Endothelial cell of umbilical vein (primary cell): ENCODE measurements at regions not wholly inside any gene's neighbourhood (a gene's known extent, or its start where the extent isn't known, plus 50 kb on each side); places are given as distances from the start of the nearest gene placed in this dataset.

ENCODE experiments used
- BruUV-seq: library from RNA; stranded (reverse); fragments of 400-500 nt; replicated peaks from 2 replicates; lab custom pipeline; 2021; lab: Mats Ljungman, UMichigan
- CTCF ChIA-PET: fragments of 300-600, 350-600 bp; sonication (Branson Sonifier 250); formaldehyde crosslinking; loops from one replicate; lab custom pipeline; 2021; ENCODE audit warnings: antibody characterized with exemption, inconsistent platforms; lab: Charles Lee
- POLR2A ChIA-PET: fragments of 300-600, 350-600 bp; sonication (Branson Sonifier 250); formaldehyde crosslinking; loops from one replicate; lab custom pipeline; 2021; ENCODE audit warnings: antibody characterized with exemption, inconsistent platforms; lab: Charles Lee
- DNase-seq: peaks from one replicate; pipeline ENCODE4 v3.0.0-alpha.2; 2011; ENCODE audit warnings: low read depth, low spot score
- FAIRE-seq: peaks from 2 replicates; lab custom pipeline; 2011; peaks lifted over from hg19 to GRCh38; lab: Jason Lieb, UNC
- H2AFZ ChIP-seq: 2 replicates; pipeline ENCODE4 v1.6.0; 2012; ENCODE audit warnings: low read depth, low read length, control low read depth, inconsistent platforms
- H3K27ac ChIP-seq: 2 replicates; pipeline ENCODE4 v1.5.1; 2011; ENCODE audit warnings: low read depth, mild to moderate bottlenecking, control low read depth, low read length, moderate library complexity; ENCODE audit not compliant: insufficient read depth
- H3K27me3 ChIP-seq, 2 experiments: 2 replicates each; pipeline versions ENCODE4 v1.6.0 to v1.6.1; 2011; ENCODE audit warnings: low read length in 2 of 2, mixed read lengths in 1 of 2; ENCODE audit not compliant: control insufficient read depth in 2 of 2, insufficient read depth in 2 of 2
- H3K36me3 ChIP-seq, 2 experiments: 2 replicates in 1 of 2; 3 replicates in 1 of 2; pipeline ENCODE4 v1.5.1; 2011; ENCODE audit warnings: low read length in 2 of 2, mild to moderate bottlenecking in 1 of 2, moderate library complexity in 1 of 2; ENCODE audit not compliant: control insufficient read depth in 2 of 2, insufficient read depth in 2 of 2; ENCODE audit errors: extremely low read depth in 1 of 2
- H3K4me1 ChIP-seq: 3 replicates; pipeline ENCODE4 v1.5.1; 2011; ENCODE audit warnings: mild to moderate bottlenecking, low read length; ENCODE audit not compliant: control insufficient read depth, insufficient read depth; ENCODE audit errors: extremely low read depth
- H3K4me2 ChIP-seq: 2 replicates; pipeline ENCODE4 v1.6.1; 2011; ENCODE audit warnings: low read length, control low read depth, mixed read lengths; ENCODE audit not compliant: insufficient read depth
- H3K4me3 ChIP-seq, 3 experiments: fragments of 200-600 bp in 1 of 3; sonication (generic), shearing (Covaris generic) in 1 of 3; replicated peaks in 1 of 3; 2 replicates each; pipeline ENCODE4 v1.5.1; 2011 to 2016; ENCODE audit warnings: control low read depth in 3 of 3, low read length in 3 of 3, mild to moderate bottlenecking in 2 of 3, inconsistent platforms in 1 of 3, low read depth in 1 of 3, moderate library complexity in 1 of 3; ENCODE audit not compliant: insufficient read depth in 1 of 3
- H3K79me2 ChIP-seq: 2 replicates; pipeline ENCODE4 v1.6.0; 2012; ENCODE audit warnings: low read length, inconsistent platforms; ENCODE audit not compliant: control insufficient read depth, insufficient read depth
- H3K9ac ChIP-seq: replicated peaks from 2 replicates; pipeline ENCODE3; 2011; ENCODE audit warnings: low read length, control low read depth; ENCODE audit not compliant: insufficient read depth; ENCODE audit errors: extremely low read depth
- H3K9me1 ChIP-seq: replicated peaks from 3 replicates; pipeline ENCODE4 v1.6.0; 2011; ENCODE audit warnings: mild to moderate bottlenecking, low read length; ENCODE audit not compliant: control insufficient read depth, insufficient read depth; ENCODE audit errors: extremely low read depth
- H3K9me3 ChIP-seq: replicated peaks from 2 replicates; pipeline ENCODE4 v1.5.1; 2012; ENCODE audit warnings: low read length, inconsistent platforms; ENCODE audit not compliant: control insufficient read depth, insufficient read depth
- H4K20me1 ChIP-seq: replicated peaks from 2 replicates; pipeline ENCODE3; 2011; ENCODE audit warnings: mild to moderate bottlenecking, low read length; ENCODE audit not compliant: control insufficient read depth, insufficient read depth; ENCODE audit errors: extremely low read depth
- CTCF ChIP-seq, 2 donors: IDR thresholded peaks; 1 replicate in 1 of 2; 2 replicates in 1 of 2; pipeline ENCODE4 v1.5.1; 2011; ENCODE audit warnings: low read length in 2 of 2, mild to moderate bottlenecking in 2 of 2, moderate library complexity in 2 of 2, control low read depth in 1 of 2, inconsistent platforms in 1 of 2, low read depth in 1 of 2; ENCODE audit not compliant: insufficient read depth in 1 of 2; ENCODE audit errors: extremely low read depth in 1 of 2
- EZH2 ChIP-seq: IDR thresholded peaks from 2 replicates; pipeline ENCODE4 v1.6.1; 2012; ENCODE audit warnings: borderline replicate concordance, low read depth, mild to moderate bottlenecking, moderate library complexity, low read length, inconsistent platforms; ENCODE audit not compliant: severe bottlenecking
- FOS ChIP-seq: IDR thresholded peaks from 2 replicates; pipeline ENCODE4 v1.6.1; 2011; ENCODE audit warnings: mild to moderate bottlenecking, low read length, moderate library complexity, borderline replicate concordance; ENCODE audit not compliant: insufficient read depth
- GATA2 ChIP-seq: IDR thresholded peaks from 2 replicates; pipeline ENCODE4 v1.7.0; 2011; ENCODE audit warnings: low read depth, mild to moderate bottlenecking, moderate library complexity, mixed read lengths, low read length; ENCODE audit not compliant: insufficient read length, insufficient read depth
- JUN ChIP-seq: IDR thresholded peaks from 2 replicates; pipeline ENCODE4 v1.6.1; 2011; ENCODE audit warnings: borderline replicate concordance, low read depth; ENCODE audit not compliant: insufficient read length, insufficient read depth
- MYC ChIP-seq: IDR thresholded peaks from one replicate; pipeline ENCODE4 v1.6.1; 2011; ENCODE audit warnings: mild to moderate bottlenecking, low read depth, low read length
- POLR2A ChIP-seq: IDR thresholded peaks from 2 replicates; pipeline ENCODE4 v1.6.1; 2012; ENCODE audit warnings: low read depth, mild to moderate bottlenecking, control low read depth, low read length
- POLR2AphosphoS5 ChIP-seq: IDR thresholded peaks from 2 replicates; pipeline ENCODE4 v1.6.1; 2012; ENCODE audit warnings: low read depth, mild to moderate bottlenecking, control low read depth, low read length, moderate library complexity; ENCODE audit not compliant: insufficient read depth
- dilution Hi-C: fragments of 300-500 bp; cut with MboI; formaldehyde crosslinking; loops from one replicate; pipeline ENCODE4 v1.15.0; 2019; ENCODE audit warnings: low sequenced_read_pairs; ENCODE audit not compliant: extremely low pct_ligation_motif_present
- intact Hi-C: fragments of 100-400 bp; cut with micrococcal nuclease; formaldehyde crosslinking; loops from one replicate; pipeline ENCODE4 v1.10.0; 2022
- TF ChIP-seq, protein P1 (sequence below): IDR thresholded peaks from 2 replicates; pipeline ENCODE4 v1.6.1; 2011; ENCODE audit not compliant: insufficient read depth, insufficient read length

- ChIA-PET POLR2A (no interaction called here), CTCF (no interaction called here)
- Histone ChIP-seq H2AFZ (no peak overlapping the region), H3K9me3 (no peaks in the 10 kb centered on the region), H3K79me2 (no peaks in the 10 kb centered on the region), H3K4me3 (no peak overlapping the region), H3K27ac (no peak overlapping the region), H3K36me3 (no peaks in the 10 kb centered on the region), H3K9ac (no peak overlapping the region), H3K27me3 (no peaks in the 10 kb centered on the region), H3K9me1 (no peaks in the 10 kb centered on the region), H3K4me1 (no peaks in the 10 kb centered on the region), H4K20me1 (no peaks in the 10 kb centered on the region), H3K4me2 (no peak overlapping the region)
- intact Hi-C loops, result no loop called here
- FAIRE-seq, result no peak
- no peak for TF ChIP-seq GATA2
- TF ChIP-seq EZH2, result no peak
- no peak for TF ChIP-seq JUN
- TF ChIP-seq CTCF (IDR thresholded peaks at IDR 0.05; ENCODE audit: extremely low read depth in 1 of 2, insufficient read depth in 1 of 2, low read depth in 1 of 2, low read length in 2 of 2), result no peak
- TF ChIP-seq FOS, result no peak
- no peak for TF ChIP-seq POLR2A
- TF ChIP-seq POLR2AphosphoS5, result no peak
- no peak for TF ChIP-seq MYC
- TF ChIP-seq, protein P1, sequence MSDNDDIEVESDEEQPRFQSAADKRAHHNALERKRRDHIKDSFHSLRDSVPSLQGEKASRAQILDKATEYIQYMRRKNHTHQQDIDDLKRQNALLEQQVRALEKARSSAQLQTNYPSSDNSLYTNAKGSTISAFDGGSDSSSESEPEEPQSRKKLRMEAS, result no peak
- no peak for DNase-seq
- BruUV-seq, result no TSS peak
- dilution Hi-C loops, result no loop called here
Observed at GRCh38 chr7:67620216-67620933, 623.7 kb downstream of the TYW1 start.
